ENCODE measurements at regions not wholly inside any gene's neighbourhood (a gene's known extent, or its start where the extent isn't known, plus 50 kb on each side); places are given as distances from the start of the nearest gene placed in this dataset.
"Not testable (repeated sequence)": the region's sequence is repeated elsewhere in the genome, so short reads cannot be mapped to it uniquely, and the experiment has no call there.

GRCh38 chr6:168825226-168826077 is 384.5 kb downstream of the SMOC2 start:
- DNase-seq (ENCODE audit: low read depth), result no peak

- DNase-seq (ENCODE audit: low read depth), result no peak
These were observed 382.6 kb downstream of the SMOC2 start for GRCh38 chr6:168823397-168824212.

GRCh38 chr6:168822376-168822775 is 381.4 kb downstream of the SMOC2 start:
- no peak for DNase-seq (ENCODE audit: low read depth)

GRCh38 chr6:168819546-168819945 is 378.6 kb downstream of the SMOC2 start:
- DNase-seq (ENCODE audit: low read depth), result no peak

- DNase-seq (ENCODE audit: low read depth), result no peak
These were observed 376.7 kb downstream of the SMOC2 start for GRCh38 chr6:168817558-168818159.

- DNase-seq (ENCODE audit: low read depth), result no peak
These were observed 374.2 kb downstream of the SMOC2 start for GRCh38 chr6:168815229-168815628.

GRCh38 chr6:168808232-168808631 is 367.2 kb downstream of the SMOC2 start:
- DNase-seq (ENCODE audit: low read depth), result no peak

GRCh38 chr6:168804331-168804730 is 363.3 kb downstream of the SMOC2 start:
- no peak for DNase-seq (ENCODE audit: low read depth)

GRCh38 chr6:168803874-168804273 is 362.9 kb downstream of the SMOC2 start:
- DNase-seq (ENCODE audit: low read depth), result no peak

- DNase-seq (ENCODE audit: low read depth), result no peak
These were observed 358.1 kb downstream of the SMOC2 start for GRCh38 chr6:168799067-168799466.

GRCh38 chr6:168796106-168796505 is 355.1 kb downstream of the SMOC2 start:
- no peak for DNase-seq (ENCODE audit: low read depth)

- not testable (repeated sequence) for DNase-seq (ENCODE audit: low read depth)
These were observed 354.6 kb downstream of the SMOC2 start for GRCh38 chr6:168795611-168796010.

- DNase-seq (ENCODE audit: low read depth), result no peak
These were observed 353.5 kb downstream of the SMOC2 start for GRCh38 chr6:168794491-168794890.

GRCh38 chr6:168793649-168794048 is 352.7 kb downstream of the SMOC2 start:
- no peak for DNase-seq (ENCODE audit: low read depth)

- DNase-seq (ENCODE audit: low read depth), result no peak
These were observed 350.9 kb downstream of the SMOC2 start for GRCh38 chr6:168791917-168792316.

- DNase-seq (ENCODE audit: low read depth), result no peak
These were observed 348.7 kb downstream of the SMOC2 start for GRCh38 chr6:168789699-168790098.

- no peak for DNase-seq (ENCODE audit: low read depth)
These were observed 344.9 kb downstream of the SMOC2 start for GRCh38 chr6:168785720-168786511.

GRCh38 chr6:168784426-168784825 is 343.4 kb downstream of the SMOC2 start:
- no peak for DNase-seq (ENCODE audit: low read depth)

- DNase-seq (ENCODE audit: low read depth), result no peak
These were observed 342.7 kb downstream of the SMOC2 start for GRCh38 chr6:168783720-168784119.

GRCh38 chr6:168782187-168782751 is 341.3 kb downstream of the SMOC2 start:
- DNase-seq (ENCODE audit: low read depth), result no peak

GRCh38 chr6:168778201-168778600 is 337.2 kb downstream of the SMOC2 start:
- no peak for DNase-seq (ENCODE audit: low read depth)

- DNase-seq (ENCODE audit: low read depth), result no peak
These were observed 333.4 kb downstream of the SMOC2 start for GRCh38 chr6:168774381-168774780.

Measured in activated T-helper 9 cell treated with anti-CD3 and anti-CD28 coated beads, Interleukin-2, amount 50 U/mL, for 16 hours (primary cell).